ENCODE measurements at regions not wholly inside any gene's neighbourhood (a gene's known extent, or its start where the extent isn't known, plus 50 kb on each side); places are given as distances from the start of the nearest gene placed in this dataset.
"Not testable (repeated sequence)": the region's sequence is repeated elsewhere in the genome, so short reads cannot be mapped to it uniquely, and the experiment has no call there.

GRCh38 chr15:87656372-87656771, 600.2 kb downstream of the NTRK3 start:
- Histone ChIP-seq H3K36me3 (no peaks in the 10 kb centered on the region), H3K4me3 (no peak overlapping the region), H3K4me1 (no peaks in the 10 kb centered on the region), H3K27ac (no peak overlapping the region), H3K27me3 (no peaks in the 10 kb centered on the region), H3K9me3 (no peaks in the 10 kb centered on the region)
- WGBS, 2 donors: 57 to 67% methylated on average over 1 of the region's 1 CpG
- intact Hi-C loops (cut with DNase I): no loop called here
- no peak for ATAC-seq
- TF ChIP-seq, protein P1, sequence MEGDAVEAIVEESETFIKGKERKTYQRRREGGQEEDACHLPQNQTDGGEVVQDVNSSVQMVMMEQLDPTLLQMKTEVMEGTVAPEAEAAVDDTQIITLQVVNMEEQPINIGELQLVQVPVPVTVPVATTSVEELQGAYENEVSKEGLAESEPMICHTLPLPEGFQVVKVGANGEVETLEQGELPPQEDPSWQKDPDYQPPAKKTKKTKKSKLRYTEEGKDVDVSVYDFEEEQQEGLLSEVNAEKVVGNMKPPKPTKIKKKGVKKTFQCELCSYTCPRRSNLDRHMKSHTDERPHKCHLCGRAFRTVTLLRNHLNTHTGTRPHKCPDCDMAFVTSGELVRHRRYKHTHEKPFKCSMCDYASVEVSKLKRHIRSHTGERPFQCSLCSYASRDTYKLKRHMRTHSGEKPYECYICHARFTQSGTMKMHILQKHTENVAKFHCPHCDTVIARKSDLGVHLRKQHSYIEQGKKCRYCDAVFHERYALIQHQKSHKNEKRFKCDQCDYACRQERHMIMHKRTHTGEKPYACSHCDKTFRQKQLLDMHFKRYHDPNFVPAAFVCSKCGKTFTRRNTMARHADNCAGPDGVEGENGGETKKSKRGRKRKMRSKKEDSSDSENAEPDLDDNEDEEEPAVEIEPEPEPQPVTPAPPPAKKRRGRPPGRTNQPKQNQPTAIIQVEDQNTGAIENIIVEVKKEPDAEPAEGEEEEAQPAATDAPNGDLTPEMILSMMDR (IDR thresholded peaks at IDR 0.05): no peak
- no peak for DNase-seq

- 70 to 74% methylated on average over 1 of the region's 1 CpG for WGBS, 2 donors
- Histone ChIP-seq H3K4me3 (no peak overlapping the region), H3K27ac (no peak overlapping the region), H3K4me1 (no peaks in the 10 kb centered on the region), H3K36me3 (no peaks in the 10 kb centered on the region), H3K9me3 (no peaks in the 10 kb centered on the region), H3K27me3 (no peaks in the 10 kb centered on the region)
- ATAC-seq (no peak), DNase-seq (no peak)
- intact Hi-C loops (cut with DNase I): no loop called here
- TF ChIP-seq, protein P1 (IDR thresholded peaks at IDR 0.05): no peak
These were observed 602.9 kb downstream of the NTRK3 start for GRCh38 chr15:87653646-87654045.

DNA sequence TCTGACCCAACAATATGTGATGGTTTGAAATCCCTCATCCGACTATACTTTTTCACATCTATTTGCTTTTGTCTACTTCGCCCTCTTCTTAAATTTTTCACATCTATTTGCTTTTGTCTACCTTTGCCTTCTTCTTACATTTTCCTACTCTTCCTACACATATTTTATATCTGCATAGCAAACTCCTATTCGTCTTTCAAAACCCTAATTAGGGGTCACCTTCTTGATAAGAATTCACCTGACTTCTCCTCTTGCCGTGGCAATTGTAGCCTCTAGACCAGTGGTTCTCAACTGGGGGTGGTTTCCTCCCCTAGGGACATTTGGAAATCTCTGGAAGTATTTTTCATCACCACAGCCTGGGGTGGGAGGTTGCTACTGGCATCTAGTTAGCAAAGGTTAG, 607.4 kb downstream of the NTRK3 start:
- WGBS, 2 donors: 86 to 91% methylated on average over 4 of the region's 4 CpGs
- no peak overlapping the region for H3K4me3 ChIP-seq
- no peak overlapping the region for H3K27ac ChIP-seq
- H3K27me3 ChIP-seq: no peaks in the 10 kb centered on the region
- no peak for DNase-seq
- intact Hi-C loops (cut with DNase I): no loop called here
- H3K9me3 ChIP-seq: no peaks in the 10 kb centered on the region
- H3K36me3 ChIP-seq: no peaks in the 10 kb centered on the region
- H3K4me1 ChIP-seq: no peaks in the 10 kb centered on the region
- TF ChIP-seq, protein P1 (IDR thresholded peaks at IDR 0.05): no peak
- ATAC-seq: no peak

GRCh38 chr15:87648278-87648677, 608.3 kb downstream of the NTRK3 start:
- intact Hi-C loops (cut with DNase I): no loop called here
- no peak for DNase-seq
- H3K27me3 ChIP-seq: no peaks in the 10 kb centered on the region
- WGBS, 2 donors: 44 to 54% methylated on average over 5 of the region's 5 CpGs
- no peak for ATAC-seq
- TF ChIP-seq, protein P1 (IDR thresholded peaks at IDR 0.05): no peak
- no peak overlapping the region for H3K27ac ChIP-seq
- H3K4me3 ChIP-seq: no peak overlapping the region
- H3K4me1 ChIP-seq: no peaks in the 10 kb centered on the region
- H3K36me3 ChIP-seq: no peaks in the 10 kb centered on the region
- H3K9me3 ChIP-seq: no peaks in the 10 kb centered on the region

- Histone ChIP-seq H3K27ac (no peak overlapping the region), H3K4me1 (no peaks in the 10 kb centered on the region), H3K36me3 (no peaks in the 10 kb centered on the region), H3K9me3 (no peaks in the 10 kb centered on the region), H3K4me3 (no peak overlapping the region), H3K27me3 (no peaks in the 10 kb centered on the region)
- 72 to 74% methylated on average over 5 of the region's 5 CpGs for WGBS, 2 donors
- intact Hi-C loops (cut with DNase I): loop anchor here in 1 of 10 donors (1.0 kb wide), 1 partner anchor 46 kb away; no protein-coding TSS in a partner anchor
- ATAC-seq: no peak
- DNase-seq: no peak
- TF ChIP-seq, protein P1 (IDR thresholded peaks at IDR 0.05): no peak
These were observed 610.8 kb downstream of the NTRK3 start for GRCh38 chr15:87645723-87646122.

GRCh38 chr15:87642997-87643396, 613.5 kb downstream of the NTRK3 start:
- H3K27ac ChIP-seq; DNase-seq; H3K4me3 ChIP-seq; intact Hi-C loops (cut with DNase I); H3K36me3 ChIP-seq; H3K4me1 ChIP-seq; H3K27me3 ChIP-seq; H3K9me3 ChIP-seq; ATAC-seq: not testable (repeated sequence)
- WGBS, 2 donors: 76 to 78% methylated on average over 3 of the region's 3 CpGs
